Uterus (tissue), 2 donors: ENCODE measurements at regions not wholly inside any gene's neighbourhood (a gene's known extent, or its start where the extent isn't known, plus 50 kb on each side); places are given as distances from the start of the nearest gene placed in this dataset.

ENCODE experiments used
- CTCF ChIP-seq, 4 experiments: fragments of 200-600 bp in 2 of 4; fragments of 450-650 bp in 2 of 4; sonication (generic) in 2 of 4; IDR thresholded peaks; one replicate each; pipeline ENCODE4 v1.5.1; 2016 to 2019; ENCODE audit warnings: antibody characterized with exemption in 4 of 4, mild to moderate bottlenecking in 2 of 4, moderate library complexity in 1 of 4
- POLR2A ChIP-seq, 2 donors: fragments of 450-650 bp; IDR thresholded peaks; one replicate each; pipeline ENCODE4 v1.6.1; 2016; ENCODE audit warnings: antibody characterized with exemption in 2 of 2, mild to moderate bottlenecking in 1 of 2, moderate library complexity in 1 of 2

- TF ChIP-seq CTCF (IDR thresholded peaks at IDR 0.05) = no peak
- no peak for TF ChIP-seq POLR2A (IDR thresholded peaks at IDR 0.05)
Observed at GRCh38 chr3:34511891-34512290, 713.5 kb downstream of the PDCD6IP start.
